ENCODE measurements at regions not wholly inside any gene's neighbourhood (a gene's known extent, or its start where the extent isn't known, plus 50 kb on each side); places are given as distances from the start of the nearest gene placed in this dataset.

DNA sequence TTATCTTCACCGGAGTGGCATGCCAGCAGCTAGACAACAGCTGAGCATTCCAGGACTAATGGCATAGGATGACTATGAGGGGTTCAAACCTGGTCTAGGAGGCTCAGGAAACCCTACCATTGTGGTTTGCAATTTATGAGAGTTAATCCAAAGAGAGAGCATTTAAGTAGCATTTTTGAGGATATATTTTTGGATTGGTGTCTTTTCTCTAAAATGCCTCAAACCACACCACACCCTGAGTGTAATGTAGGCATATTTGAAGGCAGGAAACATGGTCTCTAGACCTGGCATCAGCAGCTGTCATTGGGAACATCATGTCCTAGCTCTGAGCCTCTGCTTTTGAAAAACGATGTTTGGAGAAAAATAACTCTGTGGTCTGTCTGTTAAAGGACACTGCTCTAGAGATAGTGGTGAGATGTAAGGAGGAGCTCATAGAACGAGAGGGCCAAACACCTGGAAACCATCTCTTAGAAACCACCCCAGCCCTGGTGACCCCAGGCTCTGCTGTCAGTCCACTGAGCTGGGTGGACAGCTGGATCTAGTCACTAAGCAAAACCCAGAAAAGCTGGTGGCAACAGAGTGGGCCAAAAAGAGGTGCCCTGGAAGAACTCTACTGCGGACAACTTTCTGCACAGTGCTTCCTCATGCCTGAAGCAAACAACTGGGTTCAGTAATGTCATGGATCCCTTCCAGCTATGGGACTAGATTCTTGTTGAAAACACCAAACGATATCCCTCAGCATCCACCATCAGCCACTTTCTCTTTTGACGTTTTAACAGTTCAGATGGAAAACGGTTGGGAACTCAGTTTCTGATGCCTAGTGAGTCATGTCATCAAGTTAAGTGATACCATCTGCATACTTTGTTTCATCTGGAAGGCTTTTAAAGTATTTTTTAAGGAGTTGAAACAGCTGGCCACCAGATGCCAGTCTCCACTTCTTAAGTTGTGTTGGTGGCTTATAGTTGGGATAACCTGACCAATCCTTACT is 100.2 kb upstream of the C1QTNF7 start:
- no peak for ATAC-seq
- in situ Hi-C loops (cut with MboI), result no loop called here
- POLR2A ChIA-PET, result no interaction called here
- TF ChIP-seq GATAD2B (conservative IDR thresholded peaks at IDR 0.05; ENCODE audit: low read depth) (no peak), MYC (IDR thresholded peaks at IDR 0.05; ENCODE audit: insufficient read depth, insufficient read length, insufficient replicate concordance, low read length, severe bottlenecking) (no peak), RELA (IDR thresholded peaks at IDR 0.05; ENCODE audit: borderline replicate concordance, partially characterized antibody) (no peak), YY1 (IDR thresholded peaks at IDR 0.05; ENCODE audit: low read depth, low read length) (no peak), TCF3 (IDR thresholded peaks at IDR 0.05; ENCODE audit: borderline replicate concordance, insufficient read depth, low read depth, low read length) (no peak), SUZ12 (IDR thresholded peaks at IDR 0.05; ENCODE audit: unreplicated experiment) (no peak), POLR2AphosphoS2 (IDR thresholded peaks at IDR 0.05; ENCODE audit: low read depth, low read length) (no peak), POLR2A (IDR thresholded peaks at IDR 0.05; ENCODE audit: low read depth, low read length) (no peak), NR2C1 (IDR thresholded peaks at IDR 0.05) (no peak), RUNX3 (IDR thresholded peaks at IDR 0.05; ENCODE audit: low read length) (no peak), SRF (IDR thresholded peaks at IDR 0.05; ENCODE audit: low read depth in 2 of 2, low read length in 2 of 2) (no peak)
- TF ChIP-seq, protein P1, sequence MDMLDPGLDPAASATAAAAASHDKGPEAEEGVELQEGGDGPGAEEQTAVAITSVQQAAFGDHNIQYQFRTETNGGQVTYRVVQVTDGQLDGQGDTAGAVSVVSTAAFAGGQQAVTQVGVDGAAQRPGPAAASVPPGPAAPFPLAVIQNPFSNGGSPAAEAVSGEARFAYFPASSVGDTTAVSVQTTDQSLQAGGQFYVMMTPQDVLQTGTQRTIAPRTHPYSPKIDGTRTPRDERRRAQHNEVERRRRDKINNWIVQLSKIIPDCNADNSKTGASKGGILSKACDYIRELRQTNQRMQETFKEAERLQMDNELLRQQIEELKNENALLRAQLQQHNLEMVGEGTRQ (IDR thresholded peaks at IDR 0.05; ENCODE audit: borderline replicate concordance, low read depth, low read length), result no peak
- TF ChIP-seq, protein P2, sequence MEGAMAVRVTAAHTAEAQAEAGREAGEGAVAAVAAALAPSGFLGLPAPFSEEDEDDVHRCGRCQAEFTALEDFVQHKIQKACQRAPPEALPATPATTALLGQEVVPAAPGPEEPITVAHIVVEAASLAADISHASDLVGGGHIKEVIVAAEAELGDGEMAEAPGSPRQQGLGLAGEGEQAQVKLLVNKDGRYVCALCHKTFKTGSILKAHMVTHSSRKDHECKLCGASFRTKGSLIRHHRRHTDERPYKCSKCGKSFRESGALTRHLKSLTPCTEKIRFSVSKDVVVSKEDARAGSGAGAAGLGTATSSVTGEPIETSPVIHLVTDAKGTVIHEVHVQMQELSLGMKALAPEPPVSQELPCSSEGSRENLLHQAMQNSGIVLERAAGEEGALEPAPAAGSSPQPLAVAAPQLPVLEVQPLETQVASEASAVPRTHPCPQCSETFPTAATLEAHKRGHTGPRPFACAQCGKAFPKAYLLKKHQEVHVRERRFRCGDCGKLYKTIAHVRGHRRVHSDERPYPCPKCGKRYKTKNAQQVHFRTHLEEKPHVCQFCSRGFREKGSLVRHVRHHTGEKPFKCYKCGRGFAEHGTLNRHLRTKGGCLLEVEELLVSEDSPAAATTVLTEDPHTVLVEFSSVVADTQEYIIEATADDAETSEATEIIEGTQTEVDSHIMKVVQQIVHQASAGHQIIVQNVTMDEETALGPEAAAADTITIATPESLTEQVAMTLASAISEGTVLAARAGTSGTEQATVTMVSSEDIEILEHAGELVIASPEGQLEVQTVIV (IDR thresholded peaks at IDR 0.05; ENCODE audit: borderline replicate concordance, partially characterized antibody), result no peak
- TF ChIP-seq, protein P3, sequence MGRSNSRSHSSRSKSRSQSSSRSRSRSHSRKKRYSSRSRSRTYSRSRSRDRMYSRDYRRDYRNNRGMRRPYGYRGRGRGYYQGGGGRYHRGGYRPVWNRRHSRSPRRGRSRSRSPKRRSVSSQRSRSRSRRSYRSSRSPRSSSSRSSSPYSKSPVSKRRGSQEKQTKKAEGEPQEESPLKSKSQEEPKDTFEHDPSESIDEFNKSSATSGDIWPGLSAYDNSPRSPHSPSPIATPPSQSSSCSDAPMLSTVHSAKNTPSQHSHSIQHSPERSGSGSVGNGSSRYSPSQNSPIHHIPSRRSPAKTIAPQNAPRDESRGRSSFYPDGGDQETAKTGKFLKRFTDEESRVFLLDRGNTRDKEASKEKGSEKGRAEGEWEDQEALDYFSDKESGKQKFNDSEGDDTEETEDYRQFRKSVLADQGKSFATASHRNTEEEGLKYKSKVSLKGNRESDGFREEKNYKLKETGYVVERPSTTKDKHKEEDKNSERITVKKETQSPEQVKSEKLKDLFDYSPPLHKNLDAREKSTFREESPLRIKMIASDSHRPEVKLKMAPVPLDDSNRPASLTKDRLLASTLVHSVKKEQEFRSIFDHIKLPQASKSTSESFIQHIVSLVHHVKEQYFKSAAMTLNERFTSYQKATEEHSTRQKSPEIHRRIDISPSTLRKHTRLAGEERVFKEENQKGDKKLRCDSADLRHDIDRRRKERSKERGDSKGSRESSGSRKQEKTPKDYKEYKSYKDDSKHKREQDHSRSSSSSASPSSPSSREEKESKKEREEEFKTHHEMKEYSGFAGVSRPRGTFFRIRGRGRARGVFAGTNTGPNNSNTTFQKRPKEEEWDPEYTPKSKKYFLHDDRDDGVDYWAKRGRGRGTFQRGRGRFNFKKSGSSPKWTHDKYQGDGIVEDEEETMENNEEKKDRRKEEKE (IDR thresholded peaks at IDR 0.05), result no peak

More for the DNA sequence above, 100.2 kb upstream of the C1QTNF7 start:
- Histone ChIP-seq H3K79me2 (ENCODE audit: control insufficient read depth, insufficient read depth, low read length) (no peaks in the 10 kb centered on the region), H4K20me1 (ENCODE audit: control insufficient read depth, insufficient read depth) (no peaks in the 10 kb centered on the region), H3K4me1 (ENCODE audit: control insufficient read depth, insufficient read depth, low read length) (no peaks in the 10 kb centered on the region), H2AFZ (ENCODE audit: control insufficient read depth, low read depth, low read length) (no peak overlapping the region), H3K4me2 (ENCODE audit: control insufficient read depth, insufficient read depth) (no peak overlapping the region), H3K27me3 (replicated peaks in 1 of 2; ENCODE audit: control insufficient read depth in 2 of 2, insufficient read depth in 2 of 2, low read length in 1 of 2) (no peaks in the 10 kb centered on the region), H3K36me3 (ENCODE audit: control insufficient read depth in 2 of 2, insufficient read depth in 2 of 2, low read length in 1 of 2) (no peaks in the 10 kb centered on the region), H3K9ac (ENCODE audit: control insufficient read depth, insufficient read depth, low read length) (no peak overlapping the region), H3K9me3 (replicated peaks; ENCODE audit: control insufficient read depth, insufficient read depth, low read length) (no peaks in the 10 kb centered on the region), H3K4me3 (no peak overlapping the region), H3K27ac (ENCODE audit: control insufficient read depth, insufficient read depth) (no peak overlapping the region)
- DNase-seq (ENCODE audit: low read depth, low spot score) (no peak), FAIRE-seq (no peak)
- BruUV-seq (replicated peaks), result no TSS peak
- 11% methylated on average over 7 of the region's 7 CpGs for WGBS (ENCODE audit: insufficient coverage, insufficient replicate concordance, low lambda C conversion rate, missing lambda C conversion rate)
- ChIA-PET SMC1A (ENCODE audit: uncharacterized antibody, unreplicated experiment) (interaction anchor here (0.9 kb wide), 1 partner anchor 11 kb away, joined by 3 read pairs; no protein-coding TSS in a partner anchor), CTCF (interaction anchor here (1.0 kb wide), 1 partner anchor 323 kb away, joined by 3 read pairs; no protein-coding TSS in a partner anchor), RAD21 (ENCODE audit: unreplicated experiment) (no interaction called here)
- intact Hi-C loops (cut with micrococcal nuclease; ENCODE audit: unreplicated experiment), result no loop called here
